RWPE1 (cell line): ENCODE measurements at regions not wholly inside any gene's neighbourhood (a gene's known extent, or its start where the extent isn't known, plus 50 kb on each side); places are given as distances from the start of the nearest gene placed in this dataset.

Experiments
- CTCF ChIA-PET: fragments of 350-600 bp; sonication (Branson Sonifier 250); formaldehyde crosslinking; extraction: SDS; loops from one replicate; lab custom pipeline; 2021; lab: Yijun Ruan, JAX
- POLR2A ChIA-PET: fragments of 400-600 bp; formaldehyde crosslinking; extraction: SDS; loops from one replicate; lab custom pipeline; 2020; ENCODE audit warnings: antibody characterized with exemption; ENCODE audit not compliant: low non-redundant PET; lab: Yijun Ruan, JAX
- DNase-seq: peaks from one replicate; pipeline ENCODE4 v3.0.0; 2012; ENCODE audit warnings: low spot score
- H3K27ac ChIP-seq: fragments of 450-650 bp; 2 replicates; pipeline ENCODE4 v1.5.1; 2017
- TF ChIP-seq, protein P1 (sequence below): fragments of 450-650 bp; conservative IDR thresholded peaks from 2 replicates; pipeline ENCODE4 v1.5.1; 2017; ENCODE audit warnings: low read depth, mild to moderate bottlenecking

DNA sequence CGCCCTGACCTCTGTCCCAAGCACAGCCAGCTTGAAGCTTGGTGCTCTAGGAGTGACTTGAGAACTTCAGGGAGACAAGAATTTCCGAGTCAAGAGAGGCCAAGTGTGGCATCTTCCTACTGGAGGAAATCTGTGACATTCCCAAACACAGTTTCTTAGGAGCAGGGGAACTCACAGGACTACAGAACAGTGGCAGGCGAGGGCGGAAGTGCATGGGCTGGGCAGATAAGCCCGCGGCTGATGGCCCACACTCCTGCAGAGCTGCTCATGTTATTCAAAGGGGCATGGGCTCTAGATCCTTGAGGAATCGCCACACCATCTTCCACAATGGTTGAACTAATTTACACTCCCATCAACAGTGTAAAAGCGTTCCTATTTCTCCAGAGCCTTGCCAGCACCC is 168.8 kb downstream of the KATNAL1 start:
- TF ChIP-seq, protein P1, sequence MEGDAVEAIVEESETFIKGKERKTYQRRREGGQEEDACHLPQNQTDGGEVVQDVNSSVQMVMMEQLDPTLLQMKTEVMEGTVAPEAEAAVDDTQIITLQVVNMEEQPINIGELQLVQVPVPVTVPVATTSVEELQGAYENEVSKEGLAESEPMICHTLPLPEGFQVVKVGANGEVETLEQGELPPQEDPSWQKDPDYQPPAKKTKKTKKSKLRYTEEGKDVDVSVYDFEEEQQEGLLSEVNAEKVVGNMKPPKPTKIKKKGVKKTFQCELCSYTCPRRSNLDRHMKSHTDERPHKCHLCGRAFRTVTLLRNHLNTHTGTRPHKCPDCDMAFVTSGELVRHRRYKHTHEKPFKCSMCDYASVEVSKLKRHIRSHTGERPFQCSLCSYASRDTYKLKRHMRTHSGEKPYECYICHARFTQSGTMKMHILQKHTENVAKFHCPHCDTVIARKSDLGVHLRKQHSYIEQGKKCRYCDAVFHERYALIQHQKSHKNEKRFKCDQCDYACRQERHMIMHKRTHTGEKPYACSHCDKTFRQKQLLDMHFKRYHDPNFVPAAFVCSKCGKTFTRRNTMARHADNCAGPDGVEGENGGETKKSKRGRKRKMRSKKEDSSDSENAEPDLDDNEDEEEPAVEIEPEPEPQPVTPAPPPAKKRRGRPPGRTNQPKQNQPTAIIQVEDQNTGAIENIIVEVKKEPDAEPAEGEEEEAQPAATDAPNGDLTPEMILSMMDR = no peak
- CTCF ChIA-PET = no interaction called here
- DNase-seq = no peak
- H3K27ac ChIP-seq = no peak overlapping the region
- POLR2A ChIA-PET = interaction anchor here (0.5 kb wide), 1 partner anchor 8 kb away, joined by 5 read pairs; no protein-coding TSS in a partner anchor

DNA sequence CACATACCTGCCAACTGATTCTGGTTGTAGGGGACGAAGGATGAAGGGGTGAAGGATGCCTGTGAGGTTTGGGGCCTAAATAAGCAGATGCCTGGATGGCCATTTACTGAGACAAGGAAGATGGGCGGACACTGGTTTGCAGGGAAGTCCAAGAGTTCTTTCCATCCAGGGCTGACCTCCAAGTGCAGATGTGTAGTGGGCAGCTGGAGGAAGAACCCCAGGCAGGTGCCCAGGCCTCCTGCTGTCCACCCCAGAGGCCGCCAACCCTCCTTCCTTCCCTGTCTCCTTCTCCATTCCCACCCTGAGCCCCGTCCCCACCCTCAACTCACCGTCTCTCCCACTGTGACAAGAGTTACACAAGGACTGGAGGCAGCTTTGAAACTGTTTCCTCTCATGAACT is 171.5 kb downstream of the KATNAL1 start:
- no peak overlapping the region for H3K27ac ChIP-seq
- CTCF ChIA-PET = no interaction called here

DNA sequence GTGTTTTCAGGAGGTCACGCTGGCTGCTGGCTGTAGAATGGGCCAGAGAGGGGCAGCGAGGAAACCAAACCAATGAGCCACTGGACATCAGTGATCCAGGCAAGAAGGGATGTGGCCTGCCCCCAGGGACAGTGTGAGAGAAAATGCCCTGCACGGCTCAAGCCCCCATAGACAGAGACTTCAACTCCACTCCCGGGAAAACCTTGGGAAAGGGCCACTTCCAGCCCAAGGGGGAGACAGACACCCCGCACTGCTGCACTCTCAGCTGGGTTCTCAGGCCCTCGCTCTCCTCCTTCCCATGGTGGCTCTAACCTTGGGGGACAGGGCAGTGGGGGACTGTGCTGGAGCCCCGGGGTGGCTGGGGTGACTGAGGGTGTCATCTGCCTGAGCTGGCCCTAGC is 172.0 kb downstream of the KATNAL1 start:
- ChIA-PET POLR2A (interaction anchor here (0.5 kb wide), 1 partner anchor 287 kb away, joined by 3 read pairs; the partner anchor contains the start of gene UBE2L5), CTCF (interaction anchor here (0.6 kb wide), 1 partner anchor 275 kb away, joined by 3 read pairs; no protein-coding TSS in a partner anchor)
- H3K27ac ChIP-seq = no peak overlapping the region
- no peak for DNase-seq
- TF ChIP-seq, protein P1 = no peak

More for the DNA sequence above, 171.5 kb downstream of the KATNAL1 start:
- TF ChIP-seq, protein P1 = no peak
- DNase-seq = no peak
- POLR2A ChIA-PET = interaction anchor here (0.5 kb wide), 1 partner anchor 286 kb away, joined by 3 read pairs; the partner anchor contains the start of gene UBE2L5

DNA sequence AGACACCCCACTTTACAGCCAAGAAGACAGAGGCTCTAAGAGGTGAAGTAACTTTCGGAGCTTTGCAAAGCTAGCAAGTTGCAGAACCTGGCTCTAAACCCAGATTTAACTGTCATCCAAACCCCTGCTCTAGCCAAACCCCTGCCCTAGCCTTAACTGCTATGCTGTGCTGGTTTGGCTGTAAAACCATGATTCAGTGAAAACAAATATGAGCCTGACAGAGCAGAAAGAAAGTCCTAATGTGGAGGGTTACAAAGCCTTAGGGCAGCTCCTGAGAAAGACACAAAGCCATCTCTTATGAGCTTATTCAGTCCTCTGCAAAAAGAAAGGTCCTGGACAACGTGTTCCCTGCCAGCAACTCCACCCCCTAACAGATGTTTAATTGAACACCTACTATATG is 172.8 kb downstream of the KATNAL1 start:
- no peak overlapping the region for H3K27ac ChIP-seq
- POLR2A ChIA-PET = no interaction called here
- TF ChIP-seq, protein P1 = no peak
- DNase-seq = no peak
- CTCF ChIA-PET = interaction anchor here (0.6 to 0.7 kb wide), 2 partner anchors 24 to 447 kb away, joined by 3 to 4 read pairs; no protein-coding TSS in a partner anchor

DNA sequence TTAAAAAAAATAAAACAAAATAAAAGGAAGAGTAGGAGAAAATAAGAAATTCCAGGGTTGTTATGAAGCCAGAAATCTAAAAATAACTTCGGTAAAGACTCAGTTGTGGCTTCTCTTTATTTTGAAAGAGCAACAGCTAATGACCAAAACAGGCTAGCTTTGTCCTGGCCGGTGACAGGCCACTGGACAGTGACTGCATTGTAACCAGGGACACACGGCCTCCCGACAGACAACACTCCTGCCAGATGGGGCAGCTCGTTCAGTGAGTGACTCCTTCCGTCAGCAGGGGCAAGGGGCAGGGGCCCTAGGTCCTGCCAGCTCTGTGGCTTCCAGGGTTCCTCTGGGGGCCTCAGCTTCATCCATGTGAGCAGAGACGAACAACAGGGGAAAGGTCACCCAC is 173.4 kb downstream of the KATNAL1 start:
- TF ChIP-seq, protein P1 = no peak
- ChIA-PET CTCF (interaction anchor here (0.7 to 2.4 kb wide), 2 partner anchors 14 to 447 kb away, joined by 3 to 26 read pairs; no protein-coding TSS in a partner anchor), POLR2A (no interaction called here)
- H3K27ac ChIP-seq = no peak overlapping the region
- no peak for DNase-seq

DNA sequence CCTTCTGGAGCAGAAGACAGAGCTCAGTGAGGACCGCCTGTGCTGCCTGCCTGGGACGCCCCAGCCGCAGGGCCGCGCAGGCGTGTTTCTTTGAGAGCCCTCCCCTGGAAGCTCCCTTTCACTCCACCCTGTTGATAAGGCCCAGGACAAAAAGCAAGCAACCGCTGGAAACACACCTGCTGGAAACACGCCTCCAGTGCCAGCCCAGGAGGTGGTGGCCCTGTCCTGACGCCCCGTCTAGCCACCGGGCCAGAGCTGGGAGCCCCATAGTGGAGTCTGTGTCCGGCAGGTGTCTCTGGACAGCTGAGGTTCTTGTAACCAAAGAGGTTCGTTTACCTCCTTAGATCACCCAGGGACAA is 173.8 kb downstream of the KATNAL1 start:
- POLR2A ChIA-PET = no interaction called here
- H3K27ac ChIP-seq = no peak overlapping the region
- DNase-seq = no peak
- TF ChIP-seq, protein P1 = no peak
- CTCF ChIA-PET = interaction anchor here (0.6 to 2.4 kb wide), 6 partner anchors 9 to 470 kb away, joined by 3 to 26 read pairs (median 4); no protein-coding TSS in a partner anchor
